Astrocyte of the cerebellum (primary cell): ENCODE measurements at regions not wholly inside any gene's neighbourhood (a gene's known extent, or its start where the extent isn't known, plus 50 kb on each side); places are given as distances from the start of the nearest gene placed in this dataset.

Source experiments
- DNase-seq: peaks from one replicate; pipeline ENCODE4 v3.0.0-alpha.2; 2011; ENCODE audit warnings: low read depth
- H3K4me3 ChIP-seq: 2 replicates; pipeline ENCODE4 v1.5.1; 2011; ENCODE audit warnings: mild to moderate bottlenecking, low read depth, low read length, moderate library complexity
- CTCF ChIP-seq: IDR thresholded peaks from 2 replicates; pipeline ENCODE4 v1.5.1; 2012; ENCODE audit warnings: low read length, low read depth, moderate library complexity, mild to moderate bottlenecking; ENCODE audit errors: missing control alignments
- in situ Hi-C: cut with HindIII; loops from 2 replicates; pipeline ENCODE4 v1.10.0; 2017; ENCODE audit warnings: low sequenced_read_pairs

- in situ Hi-C loops, result no loop called here
- no peak overlapping the region for H3K4me3 ChIP-seq
- TF ChIP-seq CTCF, result no peak
- no peak for DNase-seq
Measured at GRCh38 chr11:127248476-127248875, 247.9 kb upstream of the KIRREL3 start.

DNA sequence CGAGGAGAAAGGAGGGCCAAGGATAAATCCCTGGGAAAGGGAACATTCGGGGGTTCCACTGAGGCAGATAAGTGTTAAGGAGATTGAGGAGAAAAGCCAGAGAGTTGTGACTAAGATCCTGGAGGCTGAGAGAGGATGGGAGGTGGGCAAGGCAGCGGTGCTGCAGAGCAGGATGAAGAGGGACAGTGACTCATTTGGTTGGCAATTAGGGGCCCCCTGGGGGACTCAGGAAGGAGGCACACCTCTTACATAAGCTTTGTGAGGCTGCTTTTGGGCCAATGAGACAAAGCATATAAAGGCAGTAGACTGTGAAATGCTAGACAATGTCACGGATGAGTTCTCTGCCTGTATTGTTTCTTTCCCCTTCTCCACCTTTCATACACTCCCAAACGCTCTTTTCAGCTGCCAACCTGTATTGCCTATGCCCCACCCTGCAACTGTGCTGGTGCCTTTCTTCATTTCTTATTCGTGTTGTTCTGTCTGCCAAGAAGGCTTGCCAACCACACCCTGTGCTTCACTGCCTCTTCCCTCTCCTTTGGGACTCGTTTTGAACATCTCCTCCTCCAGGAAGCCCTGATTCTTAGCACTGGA is 246.8 kb upstream of the KIRREL3 start:
- no peak overlapping the region for H3K4me3 ChIP-seq
- no peak for TF ChIP-seq CTCF
- in situ Hi-C loops, result no loop called here
- no peak for DNase-seq

- no peak for DNase-seq
- in situ Hi-C loops, result no loop called here
- TF ChIP-seq CTCF, result no peak
- no peak overlapping the region for H3K4me3 ChIP-seq
Measured at GRCh38 chr11:127242676-127243075, 242.1 kb upstream of the KIRREL3 start.

- in situ Hi-C loops, result no loop called here
- DNase-seq, result no peak
- no peak for TF ChIP-seq CTCF
- no peak overlapping the region for H3K4me3 ChIP-seq
Measured at GRCh38 chr11:127238321-127238720, 237.8 kb upstream of the KIRREL3 start.

GRCh38 chr11:127236776-127237175 is 236.2 kb upstream of the KIRREL3 start:
- no peak for TF ChIP-seq CTCF
- H3K4me3 ChIP-seq, result no peak overlapping the region
- in situ Hi-C loops, result no loop called here
- DNase-seq, result no peak

DNA sequence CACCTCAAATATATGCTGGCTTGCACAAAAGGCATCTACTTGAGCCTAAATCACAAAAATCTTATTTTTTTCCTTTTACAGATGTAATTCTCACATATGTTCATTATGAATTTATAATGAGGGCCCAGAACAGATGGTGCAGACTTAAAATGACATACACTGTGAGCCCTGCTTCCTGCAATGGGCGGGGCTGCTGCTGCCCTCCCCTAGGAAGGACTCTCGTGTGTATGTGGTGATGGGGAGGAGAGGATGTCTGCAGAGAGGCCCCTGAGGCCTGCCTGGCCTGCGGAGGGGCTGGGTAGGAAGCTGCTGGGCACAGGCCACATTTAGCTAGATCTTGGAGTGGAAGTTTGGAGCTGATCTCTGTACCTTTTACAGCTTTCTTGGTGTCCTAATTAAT is 233.4 kb upstream of the KIRREL3 start:
- no peak overlapping the region for H3K4me3 ChIP-seq
- no peak for DNase-seq
- no peak for TF ChIP-seq CTCF
- in situ Hi-C loops, result no loop called here

- no peak overlapping the region for H3K4me3 ChIP-seq
- DNase-seq, result no peak
- in situ Hi-C loops, result no loop called here
- no peak for TF ChIP-seq CTCF
Measured at GRCh38 chr11:127230392-127230791, 229.8 kb upstream of the KIRREL3 start.
